ENCODE measurements at regions not wholly inside any gene's neighbourhood (a gene's known extent, or its start where the extent isn't known, plus 50 kb on each side); places are given as distances from the start of the nearest gene placed in this dataset.

DNA sequence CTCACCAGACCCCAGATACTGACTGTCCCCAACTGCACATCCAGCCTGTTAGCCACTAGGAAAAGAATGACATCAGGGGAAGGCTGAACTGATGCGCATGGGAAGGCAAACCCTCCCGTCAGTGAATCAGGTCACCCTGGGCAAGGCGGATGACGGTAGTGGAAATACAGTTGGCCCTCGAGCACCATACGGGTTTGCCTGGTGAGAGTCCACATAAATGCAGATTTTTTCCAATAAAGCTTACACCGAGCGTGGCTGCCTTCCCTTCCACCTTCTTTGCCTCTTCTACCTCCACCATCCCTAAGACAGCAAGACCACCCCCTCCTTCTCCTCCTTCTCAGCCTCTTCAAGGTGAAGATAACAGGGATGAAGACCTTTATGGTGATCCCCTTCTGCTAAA lies 236.1 kb upstream of the TNRC6C start:
- Histone ChIP-seq H3K36me3 (ENCODE audit: low read depth) (no peaks in the 10 kb centered on the region), H3K27ac (ENCODE audit: poor library complexity, severe bottlenecking) (no peak overlapping the region), H3K4me1 (ENCODE audit: insufficient read depth, poor library complexity, severe bottlenecking) (no peaks in the 10 kb centered on the region), H3K9me3 (ENCODE audit: severe bottlenecking) (no peaks in the 10 kb centered on the region), H3K27me3 (ENCODE audit: insufficient read depth, poor library complexity, severe bottlenecking) (no peaks in the 10 kb centered on the region), H3K4me3 (ENCODE audit: severe bottlenecking) (no peak overlapping the region)
- ATAC-seq (ENCODE audit: low read depth) (no peak), DNase-seq (ENCODE audit: low spot score) (no peak)
- TF ChIP-seq, protein P1, sequence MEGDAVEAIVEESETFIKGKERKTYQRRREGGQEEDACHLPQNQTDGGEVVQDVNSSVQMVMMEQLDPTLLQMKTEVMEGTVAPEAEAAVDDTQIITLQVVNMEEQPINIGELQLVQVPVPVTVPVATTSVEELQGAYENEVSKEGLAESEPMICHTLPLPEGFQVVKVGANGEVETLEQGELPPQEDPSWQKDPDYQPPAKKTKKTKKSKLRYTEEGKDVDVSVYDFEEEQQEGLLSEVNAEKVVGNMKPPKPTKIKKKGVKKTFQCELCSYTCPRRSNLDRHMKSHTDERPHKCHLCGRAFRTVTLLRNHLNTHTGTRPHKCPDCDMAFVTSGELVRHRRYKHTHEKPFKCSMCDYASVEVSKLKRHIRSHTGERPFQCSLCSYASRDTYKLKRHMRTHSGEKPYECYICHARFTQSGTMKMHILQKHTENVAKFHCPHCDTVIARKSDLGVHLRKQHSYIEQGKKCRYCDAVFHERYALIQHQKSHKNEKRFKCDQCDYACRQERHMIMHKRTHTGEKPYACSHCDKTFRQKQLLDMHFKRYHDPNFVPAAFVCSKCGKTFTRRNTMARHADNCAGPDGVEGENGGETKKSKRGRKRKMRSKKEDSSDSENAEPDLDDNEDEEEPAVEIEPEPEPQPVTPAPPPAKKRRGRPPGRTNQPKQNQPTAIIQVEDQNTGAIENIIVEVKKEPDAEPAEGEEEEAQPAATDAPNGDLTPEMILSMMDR (IDR thresholded peaks at IDR 0.05; ENCODE audit: poor library complexity, severe bottlenecking) = no peak

DNA sequence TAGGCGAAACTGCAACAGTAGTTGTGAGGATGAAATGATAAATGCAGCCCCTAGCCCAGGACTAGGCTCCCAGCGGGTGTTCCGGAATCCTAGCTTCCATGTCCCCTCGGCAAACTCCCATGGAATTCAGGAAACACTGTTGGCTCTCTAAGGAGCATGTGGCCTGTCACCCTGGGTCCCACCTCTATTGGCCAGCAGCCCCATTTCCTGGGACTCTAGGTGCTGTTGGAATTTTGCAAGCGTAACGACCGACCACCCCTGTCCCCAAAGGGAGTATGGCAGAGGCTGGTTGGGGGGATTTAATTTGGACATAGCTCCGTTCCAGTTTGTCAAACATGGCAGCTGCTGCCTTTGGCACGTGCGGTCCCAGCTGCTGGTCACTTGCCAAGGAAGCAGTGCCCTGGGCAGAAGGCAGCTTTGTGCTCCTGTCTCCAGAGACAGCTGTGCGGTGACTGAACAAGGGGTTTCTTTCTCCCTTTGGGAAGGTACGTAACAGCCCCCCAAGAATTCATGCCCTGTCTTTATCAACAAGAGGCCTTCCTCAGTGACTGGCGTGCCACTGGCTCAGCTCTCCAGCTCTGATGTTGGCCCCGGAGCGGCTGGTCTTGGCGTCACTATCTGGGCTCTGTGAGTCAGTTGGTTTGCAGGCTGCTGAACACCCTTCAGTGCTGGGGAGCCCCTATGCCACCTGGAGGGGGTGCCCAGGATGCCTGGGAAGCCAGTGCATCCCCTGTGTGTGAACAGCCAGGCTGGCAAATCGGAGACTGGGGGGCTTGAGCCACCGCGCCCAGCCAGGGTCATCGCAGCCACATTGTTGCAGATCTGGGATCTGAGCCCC lies 235.2 kb upstream of the TNRC6C start:
- ATAC-seq (ENCODE audit: low read depth) (no peak), DNase-seq (ENCODE audit: low spot score) (no peak)
- Histone ChIP-seq H3K27ac (ENCODE audit: poor library complexity, severe bottlenecking) (no peak overlapping the region), H3K27me3 (ENCODE audit: insufficient read depth, poor library complexity, severe bottlenecking) (peaks cover 4% of the 10 kb centered on the region), H3K9me3 (ENCODE audit: severe bottlenecking) (no peaks in the 10 kb centered on the region), H3K4me1 (ENCODE audit: insufficient read depth, poor library complexity, severe bottlenecking) (no peaks in the 10 kb centered on the region), H3K4me3 (ENCODE audit: severe bottlenecking) (no peak overlapping the region), H3K36me3 (ENCODE audit: low read depth) (no peaks in the 10 kb centered on the region)
- TF ChIP-seq, protein P1 (IDR thresholded peaks at IDR 0.05; ENCODE audit: poor library complexity, severe bottlenecking) = no peak

DNA sequence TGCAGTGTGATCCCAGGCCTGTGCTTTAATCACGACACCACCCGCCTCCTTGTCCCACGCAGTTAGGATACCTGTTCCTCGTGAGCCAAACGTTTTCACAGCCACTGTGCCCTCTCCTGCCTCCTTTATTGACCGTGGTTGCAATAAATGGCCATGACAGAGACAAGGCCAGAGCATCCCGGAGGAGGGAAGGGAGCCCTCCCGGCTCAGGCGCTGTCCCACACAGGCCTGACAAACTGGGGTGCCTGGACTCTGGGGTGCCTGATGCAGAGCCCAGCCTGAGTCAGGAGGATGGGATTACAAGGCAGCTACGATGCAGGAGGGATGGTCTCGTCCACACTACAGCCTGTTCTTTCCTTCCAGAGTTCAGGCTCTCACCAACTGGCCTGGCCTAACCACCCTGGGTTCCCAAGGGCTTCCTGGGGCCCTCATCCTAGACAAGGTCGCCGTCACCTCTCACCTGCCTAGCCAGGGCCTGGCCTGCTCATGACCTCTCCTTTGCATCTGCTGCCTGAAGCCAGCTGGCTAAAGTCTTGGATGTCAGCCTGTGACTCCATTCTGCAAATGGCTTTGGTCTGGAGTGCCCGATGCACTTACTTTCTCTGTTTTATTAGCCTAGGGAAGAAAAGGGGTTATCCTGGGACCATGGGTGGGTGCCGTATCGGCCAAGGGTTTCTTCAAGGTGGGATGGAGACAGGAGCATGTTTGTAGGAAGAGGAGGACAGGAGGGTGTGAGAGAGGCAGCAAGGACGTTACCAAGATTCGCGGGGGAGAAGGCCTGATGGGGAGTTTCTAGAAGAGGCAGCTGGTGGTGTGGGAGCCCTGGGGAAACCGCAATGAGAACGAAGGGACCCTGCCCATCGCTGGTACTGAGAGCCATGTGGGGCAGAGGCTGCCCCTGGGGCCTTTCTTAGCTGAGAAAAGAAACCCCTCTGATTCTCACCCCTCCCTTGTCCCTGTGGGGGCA lies 234.3 kb upstream of the TNRC6C start:
- Histone ChIP-seq H3K4me1 (ENCODE audit: insufficient read depth, poor library complexity, severe bottlenecking) (no peaks in the 10 kb centered on the region), H3K4me3 (ENCODE audit: severe bottlenecking) (no peak overlapping the region), H3K27ac (ENCODE audit: poor library complexity, severe bottlenecking) (no peak overlapping the region), H3K9me3 (ENCODE audit: severe bottlenecking) (no peaks in the 10 kb centered on the region), H3K27me3 (ENCODE audit: insufficient read depth, poor library complexity, severe bottlenecking) (peaks cover 5% of the 10 kb centered on the region), H3K36me3 (ENCODE audit: low read depth) (no peaks in the 10 kb centered on the region)
- no peak for DNase-seq (ENCODE audit: low spot score)
- TF ChIP-seq, protein P1 (IDR thresholded peaks at IDR 0.05; ENCODE audit: poor library complexity, severe bottlenecking) = no peak
- no peak for ATAC-seq (ENCODE audit: low read depth)

DNA sequence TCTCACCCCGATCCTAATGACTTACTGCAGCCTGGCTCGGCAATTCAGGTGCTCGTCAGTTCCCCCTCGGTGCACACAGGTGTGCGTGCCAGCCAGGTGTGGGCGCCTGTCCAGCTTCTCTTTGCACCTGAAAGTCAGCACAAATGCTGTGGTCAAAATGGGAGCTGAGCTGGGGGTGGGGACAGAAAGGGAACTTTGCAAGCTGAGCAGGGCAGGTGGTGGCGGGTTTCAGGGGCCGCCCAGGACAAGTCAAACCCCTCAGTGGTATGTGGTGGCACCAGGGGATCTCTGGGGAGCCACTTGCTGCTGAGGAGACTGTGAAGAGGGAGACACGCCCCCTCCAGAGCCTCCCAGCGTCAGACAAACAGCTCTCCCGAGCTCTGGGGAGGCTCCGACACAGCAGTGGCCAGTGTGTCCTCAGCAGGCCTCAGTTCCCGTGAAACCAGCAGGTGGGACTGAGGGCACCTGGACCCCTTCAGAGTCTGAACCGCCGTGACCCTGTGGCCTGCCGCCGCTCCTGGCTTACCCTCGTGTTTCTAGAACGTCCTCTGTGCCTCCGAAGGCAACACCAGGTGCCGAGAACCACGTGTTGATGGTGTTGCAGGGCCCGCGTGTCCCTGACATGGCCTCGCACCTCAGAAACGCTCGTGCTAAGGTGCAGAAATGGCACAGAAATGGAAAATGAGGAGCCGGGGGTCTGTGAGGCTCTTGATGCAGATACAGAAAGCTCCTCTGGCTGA lies 233.5 kb upstream of the TNRC6C start:
- H3K27ac ChIP-seq (ENCODE audit: poor library complexity, severe bottlenecking) = no peak overlapping the region
- ATAC-seq (ENCODE audit: low read depth) = no peak
- no peaks in the 10 kb centered on the region for H3K4me1 ChIP-seq (ENCODE audit: insufficient read depth, poor library complexity, severe bottlenecking)
- no peaks in the 10 kb centered on the region for H3K9me3 ChIP-seq (ENCODE audit: severe bottlenecking)
- no peak overlapping the region for H3K4me3 ChIP-seq (ENCODE audit: severe bottlenecking)
- DNase-seq (ENCODE audit: low spot score) = no peak
- H3K27me3 ChIP-seq (ENCODE audit: insufficient read depth, poor library complexity, severe bottlenecking) = peaks cover 8% of the 10 kb centered on the region
- TF ChIP-seq, protein P1 (IDR thresholded peaks at IDR 0.05; ENCODE audit: poor library complexity, severe bottlenecking) = no peak
- H3K36me3 ChIP-seq (ENCODE audit: low read depth) = no peaks in the 10 kb centered on the region

All from RWPE2 (cell line).